ENCODE measurements at regions not wholly inside any gene's neighbourhood (a gene's known extent, or its start where the extent isn't known, plus 50 kb on each side); places are given as distances from the start of the nearest gene placed in this dataset.
"Not testable (repeated sequence)": the region's sequence is repeated elsewhere in the genome, so short reads cannot be mapped to it uniquely, and the experiment has no call there.

DNA sequence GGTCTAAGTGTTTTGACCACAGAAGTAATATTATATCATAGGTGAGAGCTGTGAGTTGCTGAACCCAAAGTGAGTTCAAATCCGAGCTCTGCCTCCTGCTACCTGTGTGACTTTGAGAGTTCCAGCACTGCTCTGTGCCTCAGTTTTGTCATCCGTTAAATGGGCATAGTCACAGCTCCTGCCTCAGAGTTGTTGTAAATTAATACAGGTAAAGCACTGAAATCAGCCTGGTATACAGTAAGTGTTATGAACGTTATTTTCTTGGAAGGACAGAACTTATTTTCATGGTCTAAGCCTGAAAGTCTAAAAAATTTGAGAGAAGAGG, 65.4 kb upstream of the ZNF195 start:
- H3K9me3 ChIP-seq (ENCODE audit: control insufficient read depth in 1 of 2, low read length in 2 of 2); H3K4me3 ChIP-seq (ENCODE audit: low read depth in 1 of 2, low read length in 2 of 2); H3K27me3 ChIP-seq (ENCODE audit: control insufficient read depth in 1 of 2, insufficient read depth in 2 of 2, low read length in 2 of 2); H3K9ac ChIP-seq (ENCODE audit: low read depth in 1 of 2, low read length in 2 of 2); H3K4me1 ChIP-seq (ENCODE audit: control insufficient read depth in 1 of 2, insufficient read depth in 2 of 2, low read length in 2 of 2); H3K36me3 ChIP-seq (ENCODE audit: control insufficient read depth in 1 of 2, insufficient read depth in 2 of 2, low read length in 2 of 2); H3K27ac ChIP-seq (ENCODE audit: low read depth, low read length): not testable (repeated sequence)

DNA sequence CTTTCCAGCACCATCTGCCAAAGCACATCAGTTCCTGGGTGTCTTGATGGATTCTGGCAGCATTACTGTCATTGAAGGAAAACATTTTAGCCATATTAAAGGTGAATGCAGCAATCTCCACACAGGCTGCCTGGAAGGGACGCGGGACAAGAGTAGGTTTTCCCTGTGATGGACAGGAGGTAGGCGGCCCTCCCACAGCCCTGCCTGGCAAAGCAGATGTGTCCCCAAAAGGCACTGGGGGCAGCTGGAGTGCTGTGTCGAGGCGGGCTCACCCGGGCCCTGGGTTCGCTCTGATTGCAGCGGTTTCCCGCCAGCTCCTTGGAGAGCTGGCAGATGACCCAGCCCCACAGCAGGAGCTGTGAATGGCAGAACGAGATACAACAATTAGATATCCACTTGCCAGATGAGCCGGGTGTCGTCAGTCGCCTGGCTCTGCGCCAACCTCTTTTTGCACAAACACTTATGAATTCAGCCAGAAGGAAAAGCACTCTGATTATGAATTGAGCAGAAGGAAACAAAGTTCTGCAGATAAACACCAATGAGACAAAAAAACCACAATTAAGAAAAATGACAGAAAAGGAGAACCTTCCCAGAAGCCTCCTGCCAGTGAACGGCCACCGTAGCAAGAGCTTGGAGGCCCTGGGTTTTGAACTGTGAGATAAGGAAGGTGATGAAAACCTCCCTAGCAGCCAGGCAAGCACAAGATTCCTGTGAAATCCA, 64.9 kb upstream of the ZNF195 start:
- H3K4me3 ChIP-seq (ENCODE audit: low read depth in 1 of 2, low read length in 2 of 2); H3K9ac ChIP-seq (ENCODE audit: low read depth in 1 of 2, low read length in 2 of 2); H3K36me3 ChIP-seq (ENCODE audit: control insufficient read depth in 1 of 2, insufficient read depth in 2 of 2, low read length in 2 of 2); H3K4me1 ChIP-seq (ENCODE audit: control insufficient read depth in 1 of 2, insufficient read depth in 2 of 2, low read length in 2 of 2); H3K9me3 ChIP-seq (ENCODE audit: control insufficient read depth in 1 of 2, low read length in 2 of 2); H3K27ac ChIP-seq (ENCODE audit: low read depth, low read length); H3K27me3 ChIP-seq (ENCODE audit: control insufficient read depth in 1 of 2, insufficient read depth in 2 of 2, low read length in 2 of 2): not testable (repeated sequence)

DNA sequence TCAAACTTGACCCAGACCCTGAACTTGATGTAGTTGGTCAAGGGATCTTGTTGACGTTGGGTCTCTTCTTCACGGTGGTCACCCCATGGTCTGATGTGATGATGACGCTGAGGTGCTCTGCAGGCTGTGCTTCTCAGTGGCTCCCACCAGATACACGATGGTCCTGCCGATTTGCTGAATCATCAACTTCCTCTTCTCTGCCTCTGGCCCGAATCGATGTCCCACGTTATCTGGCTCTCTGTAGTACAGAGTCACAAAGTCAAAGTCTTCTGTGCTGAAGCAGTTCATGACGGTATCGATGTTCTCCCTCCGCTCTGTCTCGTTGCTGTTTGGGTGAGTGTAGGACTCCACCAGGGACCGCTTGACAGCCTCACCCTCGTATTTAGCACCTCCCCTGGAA, 58.5 kb upstream of the ZNF195 start:
- H3K9me3 ChIP-seq (ENCODE audit: control insufficient read depth in 1 of 2, low read length in 2 of 2); H3K9ac ChIP-seq (ENCODE audit: low read depth in 1 of 2, low read length in 2 of 2); H3K27me3 ChIP-seq (ENCODE audit: control insufficient read depth in 1 of 2, insufficient read depth in 2 of 2, low read length in 2 of 2); H3K27ac ChIP-seq (ENCODE audit: low read depth, low read length); H3K36me3 ChIP-seq (ENCODE audit: control insufficient read depth in 1 of 2, insufficient read depth in 2 of 2, low read length in 2 of 2); H3K4me3 ChIP-seq (ENCODE audit: low read depth in 1 of 2, low read length in 2 of 2); H3K4me1 ChIP-seq (ENCODE audit: control insufficient read depth in 1 of 2, insufficient read depth in 2 of 2, low read length in 2 of 2): not testable (repeated sequence)

DNA sequence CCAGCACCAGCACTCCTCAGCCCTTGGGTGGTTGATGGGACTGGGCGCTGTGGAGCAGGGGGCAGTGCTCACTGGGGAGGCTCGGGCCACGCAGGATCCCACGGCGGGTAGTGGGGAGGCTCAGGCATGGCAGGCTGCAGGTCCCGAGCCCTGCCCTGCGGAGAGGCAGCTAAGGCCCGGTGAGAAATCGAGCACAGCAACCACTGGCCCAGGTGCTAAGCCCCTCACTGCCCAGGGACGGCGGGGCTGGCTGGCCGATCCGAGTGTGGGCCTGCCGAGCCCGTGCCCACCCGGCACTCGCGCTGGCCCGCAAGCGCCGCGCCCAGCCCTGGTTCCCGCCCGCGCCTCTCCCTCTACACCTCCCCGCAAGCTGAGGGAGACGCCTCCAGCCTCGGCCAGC, 56.0 kb upstream of the ZNF195 start:
- Histone ChIP-seq H3K27ac (ENCODE audit: low read depth, low read length) (no peak overlapping the region), H3K9ac (ENCODE audit: low read depth in 1 of 2, low read length in 2 of 2) (no peak overlapping the region), H3K36me3 (ENCODE audit: control insufficient read depth in 1 of 2, insufficient read depth in 2 of 2, low read length in 2 of 2) (no peaks in the 10 kb centered on the region), H3K9me3 (ENCODE audit: control insufficient read depth in 1 of 2, low read length in 2 of 2) (no peaks in the 10 kb centered on the region), H3K4me1 (ENCODE audit: control insufficient read depth in 1 of 2, insufficient read depth in 2 of 2, low read length in 2 of 2) (no peaks in the 10 kb centered on the region), H3K4me3 (ENCODE audit: low read depth in 1 of 2, low read length in 2 of 2) (no peak overlapping the region), H3K27me3 (ENCODE audit: control insufficient read depth in 1 of 2, insufficient read depth in 2 of 2, low read length in 2 of 2) (no peaks in the 10 kb centered on the region)

DNA sequence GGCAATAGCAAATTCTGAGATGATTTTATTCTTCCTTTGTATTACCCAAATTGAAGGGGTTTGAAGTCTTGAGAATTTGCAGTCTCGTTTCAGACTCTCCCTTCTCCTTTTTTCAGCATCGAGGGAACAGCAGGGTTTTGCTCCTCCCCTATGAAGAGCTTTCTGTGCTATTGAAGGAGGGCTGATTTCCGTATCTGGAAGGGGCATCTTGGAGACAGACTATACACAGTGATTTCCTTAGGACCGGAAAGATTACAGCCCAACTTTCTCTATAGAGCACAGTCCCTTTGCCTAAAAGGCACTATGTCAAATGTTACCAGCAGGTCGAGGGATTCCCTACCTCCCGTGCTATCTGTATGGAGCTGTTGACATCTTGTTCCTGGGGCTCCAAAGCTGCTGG, 50.2 kb upstream of the ZNF195 start:
- H3K9me3 ChIP-seq (ENCODE audit: control insufficient read depth in 1 of 2, low read length in 2 of 2); H3K27me3 ChIP-seq (ENCODE audit: control insufficient read depth in 1 of 2, insufficient read depth in 2 of 2, low read length in 2 of 2); H3K36me3 ChIP-seq (ENCODE audit: control insufficient read depth in 1 of 2, insufficient read depth in 2 of 2, low read length in 2 of 2); H3K4me1 ChIP-seq (ENCODE audit: control insufficient read depth in 1 of 2, insufficient read depth in 2 of 2, low read length in 2 of 2); H3K9ac ChIP-seq (ENCODE audit: low read depth in 1 of 2, low read length in 2 of 2); H3K4me3 ChIP-seq (ENCODE audit: low read depth in 1 of 2, low read length in 2 of 2); H3K27ac ChIP-seq (ENCODE audit: low read depth, low read length): not testable (repeated sequence)

Data from duodenal mucosa (tissue), 2 donors.